ENCODE measurements at regions not wholly inside any gene's neighbourhood (a gene's known extent, or its start where the extent isn't known, plus 50 kb on each side); places are given as distances from the start of the nearest gene placed in this dataset.

GRCh38 chr18:54718408-54718773, 109.9 kb upstream of the RAB27B start:
- H2AFZ ChIP-seq = peak overlapping the region; percentile 4
- DNase-seq (ENCODE audit: low spot score) = no peak
- no peaks in the 10 kb centered on the region for H4K20me1 ChIP-seq (ENCODE audit: insufficient read depth, poor library complexity, severe bottlenecking)
- WGBS (ENCODE audit: low lambda C conversion rate, missing lambda C conversion rate) = 83% methylated on average over 1 of the region's 1 CpG
- TF ChIP-seq EZH2phosphoT487 (IDR thresholded peaks at IDR 0.05; ENCODE audit: low read depth, severe bottlenecking, unreplicated experiment) = no peak
- TF ChIP-seq EZH2 (IDR thresholded peaks at IDR 0.05; ENCODE audit: borderline replicate concordance) = no peak
- no peak for TF ChIP-seq CTCF (IDR thresholded peaks at IDR 0.05; ENCODE audit: poor library complexity)
- no peak overlapping the region for H3K4me3 ChIP-seq
- H3K9me2 ChIP-seq (replicated peaks; ENCODE audit: insufficient read depth) = no peaks in the 10 kb centered on the region
- H3K79me2 ChIP-seq = no peaks in the 10 kb centered on the region
- H3K36me3 ChIP-seq (replicated peaks; ENCODE audit: insufficient read depth, low read depth) = no peaks in the 10 kb centered on the region
- H3K27me3 ChIP-seq = no peaks in the 10 kb centered on the region
- no peaks in the 10 kb centered on the region for H3K9me3 ChIP-seq (ENCODE audit: low read depth)
- no peak overlapping the region for H3K27ac ChIP-seq
- H3K4me1 ChIP-seq (ENCODE audit: insufficient read depth) = peaks cover 3% of the 10 kb centered on the region
- H3K4me2 ChIP-seq = peak overlapping the region; percentile 59

- no peak for TF ChIP-seq CTCF (IDR thresholded peaks at IDR 0.05; ENCODE audit: poor library complexity)
- no peak for TF ChIP-seq EZH2phosphoT487 (IDR thresholded peaks at IDR 0.05; ENCODE audit: low read depth, severe bottlenecking, unreplicated experiment)
- no peak for TF ChIP-seq EZH2 (IDR thresholded peaks at IDR 0.05; ENCODE audit: borderline replicate concordance)
- WGBS (ENCODE audit: low lambda C conversion rate, missing lambda C conversion rate) = 68% methylated on average over 1 of the region's 1 CpG
- peaks cover 3% of the 10 kb centered on the region for H3K4me1 ChIP-seq (ENCODE audit: insufficient read depth)
- no peaks in the 10 kb centered on the region for H3K9me3 ChIP-seq (ENCODE audit: low read depth)
- H4K20me1 ChIP-seq (ENCODE audit: insufficient read depth, poor library complexity, severe bottlenecking) = no peaks in the 10 kb centered on the region
- no peaks in the 10 kb centered on the region for H3K9me2 ChIP-seq (replicated peaks; ENCODE audit: insufficient read depth)
- no peak for DNase-seq (ENCODE audit: low spot score)
- no peak overlapping the region for H3K4me3 ChIP-seq
- H3K4me2 ChIP-seq = no peak overlapping the region
- H3K36me3 ChIP-seq (replicated peaks; ENCODE audit: insufficient read depth, low read depth) = no peaks in the 10 kb centered on the region
- H3K27ac ChIP-seq = no peak overlapping the region
- H3K27me3 ChIP-seq = no peaks in the 10 kb centered on the region
- H2AFZ ChIP-seq = no peak overlapping the region
- H3K79me2 ChIP-seq = no peaks in the 10 kb centered on the region
Observed at GRCh38 chr18:54720620-54721019, 107.7 kb upstream of the RAB27B start.

- Histone ChIP-seq H3K9me3 (ENCODE audit: low read depth) (no peaks in the 10 kb centered on the region), H4K20me1 (ENCODE audit: insufficient read depth, poor library complexity, severe bottlenecking) (no peaks in the 10 kb centered on the region), H3K27ac (no peak overlapping the region), H3K79me2 (no peaks in the 10 kb centered on the region), H3K9me2 (replicated peaks; ENCODE audit: insufficient read depth) (no peaks in the 10 kb centered on the region), H3K4me2 (no peak overlapping the region), H2AFZ (no peak overlapping the region), H3K4me1 (ENCODE audit: insufficient read depth) (no peaks in the 10 kb centered on the region), H3K36me3 (replicated peaks; ENCODE audit: insufficient read depth, low read depth) (no peaks in the 10 kb centered on the region), H3K4me3 (no peak overlapping the region), H3K27me3 (no peaks in the 10 kb centered on the region)
- TF ChIP-seq EZH2phosphoT487 (IDR thresholded peaks at IDR 0.05; ENCODE audit: low read depth, severe bottlenecking, unreplicated experiment) (no peak), EZH2 (IDR thresholded peaks at IDR 0.05; ENCODE audit: borderline replicate concordance) (no peak), CTCF (IDR thresholded peaks at IDR 0.05; ENCODE audit: poor library complexity) (no peak)
- 92% methylated on average over 4 of the region's 4 CpGs for WGBS (ENCODE audit: low lambda C conversion rate, missing lambda C conversion rate)
- no peak for DNase-seq (ENCODE audit: low spot score)
Observed at GRCh38 chr18:54726143-54726542, 102.1 kb upstream of the RAB27B start.

GRCh38 chr18:54734059-54734458, 94.2 kb upstream of the RAB27B start:
- WGBS (ENCODE audit: low lambda C conversion rate, missing lambda C conversion rate) = 50% methylated on average over 3 of the region's 3 CpGs
- Histone ChIP-seq H3K27ac (no peak overlapping the region), H3K27me3 (no peaks in the 10 kb centered on the region), H2AFZ (no peak overlapping the region), H3K9me3 (ENCODE audit: low read depth) (no peaks in the 10 kb centered on the region), H3K4me3 (no peak overlapping the region), H4K20me1 (ENCODE audit: insufficient read depth, poor library complexity, severe bottlenecking) (no peaks in the 10 kb centered on the region), H3K9me2 (replicated peaks; ENCODE audit: insufficient read depth) (no peaks in the 10 kb centered on the region), H3K4me2 (no peak overlapping the region), H3K79me2 (no peaks in the 10 kb centered on the region), H3K4me1 (ENCODE audit: insufficient read depth) (no peaks in the 10 kb centered on the region), H3K36me3 (replicated peaks; ENCODE audit: insufficient read depth, low read depth) (no peaks in the 10 kb centered on the region)
- no peak for TF ChIP-seq CTCF (IDR thresholded peaks at IDR 0.05; ENCODE audit: poor library complexity)
- TF ChIP-seq EZH2 (IDR thresholded peaks at IDR 0.05; ENCODE audit: borderline replicate concordance) = no peak
- TF ChIP-seq EZH2phosphoT487 (IDR thresholded peaks at IDR 0.05; ENCODE audit: low read depth, severe bottlenecking, unreplicated experiment) = no peak
- DNase-seq (ENCODE audit: low spot score) = peak; percentile 42

All from hepatocyte (in vitro differentiated cells).